B cell (primary cell): ENCODE measurements at regions not wholly inside any gene's neighbourhood (a gene's known extent, or its start where the extent isn't known, plus 50 kb on each side); places are given as distances from the start of the nearest gene placed in this dataset.

Source experiments
- ATAC-seq: fragments of 200-7000 bp; cut with Tn5 transposase; one replicate; pipeline ENCODE4 v1.10.0; 2021; ENCODE audit warnings: low read depth, mild to moderate bottlenecking, moderate number of reproducible peaks, moderate library complexity
- CTCF ChIA-PET: fragments of 350-600 bp; sonication (Branson Sonifier 250); formaldehyde crosslinking; loops from one replicate; lab custom pipeline; 2021; ENCODE audit warnings: antibody characterized with exemption, inconsistent platforms; lab: Charles Lee
- POLR2A ChIA-PET: fragments of 350-600 bp; sonication (Branson Sonifier 250); formaldehyde crosslinking; loops from one replicate; lab custom pipeline; 2021; ENCODE audit warnings: antibody characterized with exemption; lab: Charles Lee
- DNase-seq: peaks from one replicate; pipeline ENCODE4 v3.0.0; 2013
- H2AFZ ChIP-seq: 2 replicates; pipeline ENCODE4 v1.6.1; 2012; ENCODE audit warnings: mild to moderate bottlenecking, low read depth, low read length; ENCODE audit not compliant: insufficient read depth, poor library complexity, severe bottlenecking
- H3K27ac ChIP-seq, 2 donors: 1 replicate in 1 of 2; 2 replicates in 1 of 2; pipeline ENCODE4 v1.5.1; 2012 to 2013; ENCODE audit warnings: low read length in 2 of 2, mild to moderate bottlenecking in 2 of 2, moderate library complexity in 1 of 2
- H3K27me3 ChIP-seq, 4 experiments: fragments of 200-600 bp in 1 of 4; sonication (generic) in 1 of 4; replicated peaks in 1 of 4; 1 replicate in 2 of 4; 2 replicates in 2 of 4; pipeline versions ENCODE4 v1.6.1 to v1.7.0; 2013 to 2016; ENCODE audit warnings: low read length in 3 of 4, mild to moderate bottlenecking in 2 of 4, mixed read lengths in 1 of 4, moderate library complexity in 1 of 4; ENCODE audit not compliant: insufficient read depth in 4 of 4, control insufficient read depth in 3 of 4; ENCODE audit errors: control extremely low read depth in 1 of 4
- H3K36me3 ChIP-seq, 2 experiments: replicated peaks in 1 of 2; 1 replicate in 1 of 2; 2 replicates in 1 of 2; pipeline versions ENCODE4 v1.6.1 to v1.7.1; 2013; ENCODE audit warnings: low read length in 1 of 2; ENCODE audit not compliant: insufficient read depth in 2 of 2, control insufficient read depth in 1 of 2; ENCODE audit errors: control extremely low read depth in 1 of 2, extremely low read depth in 1 of 2
- H3K4me1 ChIP-seq, 2 donors: fragments of 200-600 bp in 1 of 2; sonication (generic) in 1 of 2; 1 replicate in 1 of 2; 2 replicates in 1 of 2; pipeline versions ENCODE4 v1.5.1 to v1.6.1; 2013 to 2017; ENCODE audit warnings: low read length in 2 of 2; ENCODE audit not compliant: control insufficient read depth in 2 of 2, insufficient read depth in 2 of 2
- H3K4me2 ChIP-seq: replicated peaks from 2 replicates; pipeline ENCODE3; 2012; ENCODE audit warnings: mild to moderate bottlenecking, low read depth, low read length; ENCODE audit not compliant: poor library complexity, severe bottlenecking
- H3K4me3 ChIP-seq, 5 experiments: fragments of 200-600 bp in 1 of 5; sonication (generic) in 1 of 5; 1 replicate in 3 of 5; 2 replicates in 2 of 5; pipeline versions ENCODE4 v1.5.1 to v1.7.0; 2011 to 2016; ENCODE audit warnings: low read length in 4 of 5, mild to moderate bottlenecking in 4 of 5, low read depth in 2 of 5, control low read depth in 1 of 5, moderate library complexity in 1 of 5; ENCODE audit not compliant: insufficient read depth in 1 of 5; ENCODE audit errors: control extremely low read depth in 1 of 5, extremely low read depth in 1 of 5
- H3K79me2 ChIP-seq: fragments of 200-600 bp; sonication (generic); one replicate; pipeline ENCODE4 v1.6.0; 2016; ENCODE audit warnings: low read length; ENCODE audit not compliant: control insufficient read depth, insufficient read depth
- H3K9ac ChIP-seq: fragments of 200-600 bp; sonication (generic); 2 replicates; pipeline ENCODE4 v1.6.1; 2017; ENCODE audit warnings: mild to moderate bottlenecking, low read length, moderate library complexity
- H3K9me3 ChIP-seq, 3 donors: one replicate each; pipeline versions ENCODE4 v1.6.1 to v1.7.1; 2013; ENCODE audit warnings: low read length in 2 of 3; ENCODE audit not compliant: control insufficient read depth in 2 of 3, insufficient read depth in 1 of 3; ENCODE audit errors: control extremely low read depth in 1 of 3
- H4K20me1 ChIP-seq: 2 replicates; pipeline ENCODE4 v1.6.0; 2012; ENCODE audit warnings: mild to moderate bottlenecking, low read length; ENCODE audit not compliant: insufficient read depth, control insufficient read depth, poor library complexity, severe bottlenecking
- H3K27ac Mint-ChIP-seq: one replicate; pipeline ENCODE4 v1.8.0; 2021; ENCODE audit warnings: mixed read lengths
- H3K27me3 Mint-ChIP-seq: one replicate; pipeline ENCODE4 v1.8.0; 2021; ENCODE audit warnings: mixed read lengths
- H3K4me1 Mint-ChIP-seq: one replicate; pipeline ENCODE4 v1.8.0; 2021; ENCODE audit warnings: mixed read lengths
- H3K4me3 Mint-ChIP-seq: one replicate; pipeline ENCODE4 v1.8.0; 2021; ENCODE audit warnings: mixed read lengths
- H3K9me3 Mint-ChIP-seq: one replicate; pipeline ENCODE4 v1.8.0; 2022; ENCODE audit warnings: mixed read lengths; ENCODE audit not compliant: insufficient read depth
- CTCF ChIP-seq: fragments of 200-600 bp; IDR thresholded peaks from one replicate; pipeline ENCODE4 v1.8.0; 2022; ENCODE audit warnings: antibody characterized with exemption, mild to moderate bottlenecking
- EZH2 ChIP-seq: IDR thresholded peaks from 2 replicates; pipeline ENCODE4 v1.6.1; 2012; ENCODE audit warnings: borderline replicate concordance, low read depth, mild to moderate bottlenecking, moderate library complexity, low read length; ENCODE audit not compliant: insufficient read depth, poor library complexity, severe bottlenecking
- WGBS: methylation state at CpG from one replicate; pipeline ENCODE4 v1.1.5; 2013; ENCODE audit warnings: missing lambda C conversion rate; ENCODE audit not compliant: insufficient coverage; 5-methylcytosine and 5-hydroxymethylcytosine counted together
- intact Hi-C: fragments of 100-400 bp; cut with micrococcal nuclease; formaldehyde crosslinking; loops from one replicate; pipeline ENCODE4 v1.10.0; 2022

- Histone ChIP-seq H3K27me3 (no peaks in the 10 kb centered on the region), H3K9ac (no peak overlapping the region), H3K9me3 (no peaks in the 10 kb centered on the region), H3K27ac (no peak overlapping the region), H3K79me2 (no peaks in the 10 kb centered on the region), H2AFZ (no peak overlapping the region), H3K4me1 (no peaks in the 10 kb centered on the region), H4K20me1 (no peaks in the 10 kb centered on the region), H3K4me3 (no peak overlapping the region), H3K4me2 (no peak overlapping the region), H3K36me3 (no peaks in the 10 kb centered on the region)
- Mint-ChIP-seq H3K4me3 (no peak overlapping the region), H3K27ac (no peak overlapping the region), H3K27me3 (no peaks in the 10 kb centered on the region), H3K9me3 (no peaks in the 10 kb centered on the region), H3K4me1 (no peaks in the 10 kb centered on the region)
- intact Hi-C loops: no loop called here
- DNase-seq (peak; percentile 1), ATAC-seq (no peak)
- POLR2A ChIA-PET: no interaction called here
- no CpG with 5 or more reads among the region's 1 CpG for WGBS
- CTCF ChIA-PET: no interaction called here
- no peak for TF ChIP-seq CTCF
- no peak for TF ChIP-seq EZH2
Observed at GRCh38 chr4:43351970-43352806, 459.7 kb downstream of the GRXCR1 start.

- Histone ChIP-seq H3K36me3 (no peaks in the 10 kb centered on the region), H4K20me1 (no peaks in the 10 kb centered on the region), H2AFZ (no peak overlapping the region), H3K4me1 (no peaks in the 10 kb centered on the region), H3K9ac (no peak overlapping the region), H3K9me3 (no peaks in the 10 kb centered on the region), H3K4me2 (no peak overlapping the region), H3K4me3 (no peak overlapping the region), H3K27ac (no peak overlapping the region), H3K27me3 (no peaks in the 10 kb centered on the region), H3K79me2 (no peaks in the 10 kb centered on the region)
- H3K27ac Mint-ChIP-seq: no peak overlapping the region
- ChIA-PET POLR2A (no interaction called here), CTCF (no interaction called here)
- ATAC-seq (no peak), DNase-seq (no peak)
- TF ChIP-seq CTCF (no peak), EZH2 (no peak)
- WGBS: 50% methylated on average over 2 of the region's 3 CpGs
- intact Hi-C loops: no loop called here
- H3K4me3 Mint-ChIP-seq: no peak overlapping the region
- no peaks in the 10 kb centered on the region for H3K27me3 Mint-ChIP-seq
- H3K9me3 Mint-ChIP-seq: no peaks in the 10 kb centered on the region
- H3K4me1 Mint-ChIP-seq: no peaks in the 10 kb centered on the region
Observed at GRCh38 chr4:43352859-43353258, 460.3 kb downstream of the GRXCR1 start.
